ENCODE measurements at regions not wholly inside any gene's neighbourhood (a gene's known extent, or its start where the extent isn't known, plus 50 kb on each side); places are given as distances from the start of the nearest gene placed in this dataset.

GRCh38 chr3:43953814-43954692, 263.3 kb downstream of the ABHD5 start:
- DNase-seq = no peak

GRCh38 chr3:43956945-43957344, 266.2 kb downstream of the ABHD5 start:
- DNase-seq = no peak

- no peak for DNase-seq
Measured at GRCh38 chr3:43957553-43957952, 266.8 kb downstream of the ABHD5 start.

GRCh38 chr3:43958005-43958770, 267.4 kb downstream of the ABHD5 start:
- DNase-seq = no peak

GRCh38 chr3:43958973-43959372, 268.2 kb downstream of the ABHD5 start:
- DNase-seq = no peak

- no peak for DNase-seq
Measured at GRCh38 chr3:43959498-43960447, 269.0 kb downstream of the ABHD5 start.

GRCh38 chr3:43960448-43960840, 269.7 kb downstream of the ABHD5 start:
- no peak for DNase-seq

- no peak for DNase-seq
Measured at GRCh38 chr3:43962043-43962442, 271.3 kb downstream of the ABHD5 start.

- DNase-seq = no peak
Measured at GRCh38 chr3:43963208-43963607, 272.5 kb downstream of the ABHD5 start.

GRCh38 chr3:43964640-43965039, 273.9 kb downstream of the ABHD5 start:
- DNase-seq = no peak

- no peak for DNase-seq
Measured at GRCh38 chr3:43965656-43966055, 274.9 kb downstream of the ABHD5 start.

- DNase-seq = no peak
Measured at GRCh38 chr3:43966126-43966525, 275.4 kb downstream of the ABHD5 start.

GRCh38 chr3:43966530-43966929, 275.2 kb upstream of the TOPAZ1 start:
- no peak for DNase-seq

GRCh38 chr3:43968465-43968864, 273.2 kb upstream of the TOPAZ1 start:
- DNase-seq = no peak

GRCh38 chr3:43969944-43970343, 271.7 kb upstream of the TOPAZ1 start:
- no peak for DNase-seq

- DNase-seq = no peak
Measured at GRCh38 chr3:43970351-43970750, 271.3 kb upstream of the TOPAZ1 start.

- no peak for DNase-seq
Measured at GRCh38 chr3:43970920-43971319, 270.8 kb upstream of the TOPAZ1 start.

- DNase-seq = no peak
Measured at GRCh38 chr3:43971486-43971885, 270.2 kb upstream of the TOPAZ1 start.

GRCh38 chr3:43978708-43979107, 263.0 kb upstream of the TOPAZ1 start:
- no peak for DNase-seq

- no peak for DNase-seq
Measured at GRCh38 chr3:43979645-43980044, 262.0 kb upstream of the TOPAZ1 start.

GRCh38 chr3:43994657-43995546, 246.8 kb upstream of the TOPAZ1 start:
- DNase-seq = no peak
